ENCODE measurements at regions not wholly inside any gene's neighbourhood (a gene's known extent, or its start where the extent isn't known, plus 50 kb on each side); places are given as distances from the start of the nearest gene placed in this dataset.

- H3K27me3 ChIP-seq (replicated peaks in 1 of 2; ENCODE audit: control insufficient read depth in 2 of 2, extremely low read depth in 1 of 2, insufficient read depth in 2 of 2, low read length in 1 of 2) = no peaks in the 10 kb centered on the region
- H3K4me3 ChIP-seq (ENCODE audit: control insufficient read depth in 1 of 2, extremely low read depth in 1 of 2, low read length in 1 of 2) = no peak overlapping the region
- no peak for ATAC-seq (replicated peaks in 1 of 4)
- ChIA-PET CTCF (no interaction called here), POLR2A (no interaction called here)
- H3K4me3 Mint-ChIP-seq = no peak overlapping the region
- no peaks in the 10 kb centered on the region for H3K36me3 ChIP-seq (ENCODE audit: control insufficient read depth in 2 of 2, extremely low read depth in 1 of 2, insufficient read depth in 1 of 2, low read length in 1 of 2)
- H3K36me3 Mint-ChIP-seq = no peaks in the 10 kb centered on the region
- 17% methylated on average over 1 of the region's 2 CpGs for WGBS (ENCODE audit: insufficient coverage)
- no peak overlapping the region for H3K27ac ChIP-seq (ENCODE audit: low read length)
- H3K9me3 Mint-ChIP-seq = peaks cover 7 to 24% (median 14%) of the 10 kb centered on the region in 3 donors
- H3K4me1 ChIP-seq (ENCODE audit: control insufficient read depth in 1 of 2, extremely low read depth in 1 of 2, insufficient read depth in 2 of 2, low read length in 2 of 2) = no peaks in the 10 kb centered on the region
- H3K27ac Mint-ChIP-seq = no peak overlapping the region
- no peaks in the 10 kb centered on the region for H3K4me1 Mint-ChIP-seq
- no peak for DNase-seq
- no peaks in the 10 kb centered on the region for H3K27me3 Mint-ChIP-seq
- no peaks in the 10 kb centered on the region for H3K9me3 ChIP-seq
Measured at GRCh38 chr9:12618956-12619355, 74.2 kb upstream of the TYRP1 start.

DNA sequence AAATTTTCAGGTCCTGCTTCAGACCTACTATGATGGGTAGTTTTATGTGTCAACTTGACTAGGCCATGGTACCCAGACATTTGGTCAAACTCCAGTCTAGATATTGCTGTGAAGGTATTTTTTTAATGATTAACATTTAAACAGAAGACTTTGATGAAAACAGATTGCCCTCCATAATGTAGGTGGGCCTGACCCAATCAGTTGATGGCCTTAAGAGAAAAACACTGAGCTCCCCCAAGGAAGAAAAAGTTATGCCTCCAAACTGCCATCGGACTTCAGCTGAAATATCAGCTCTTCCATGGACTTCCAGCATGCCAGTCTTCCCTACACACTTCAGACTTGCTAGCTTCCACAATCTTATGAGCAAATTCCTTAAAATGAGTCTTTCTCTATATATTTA lies 67.3 kb upstream of the TYRP1 start:
- no peak for ATAC-seq (replicated peaks in 1 of 4)
- Histone ChIP-seq H3K27ac (ENCODE audit: low read length) (no peak overlapping the region), H3K27me3 (replicated peaks in 1 of 2; ENCODE audit: control insufficient read depth in 2 of 2, extremely low read depth in 1 of 2, insufficient read depth in 2 of 2, low read length in 1 of 2) (no peaks in the 10 kb centered on the region), H3K9me3 (no peaks in the 10 kb centered on the region), H3K4me3 (ENCODE audit: control insufficient read depth in 1 of 2, extremely low read depth in 1 of 2, low read length in 1 of 2) (no peak overlapping the region), H3K36me3 (ENCODE audit: control insufficient read depth in 2 of 2, extremely low read depth in 1 of 2, insufficient read depth in 1 of 2, low read length in 1 of 2) (no peaks in the 10 kb centered on the region), H3K4me1 (ENCODE audit: control insufficient read depth in 1 of 2, extremely low read depth in 1 of 2, insufficient read depth in 2 of 2, low read length in 2 of 2) (no peaks in the 10 kb centered on the region)
- WGBS (ENCODE audit: insufficient coverage) = no CpG with 5 or more reads among the region's 1 CpG
- Mint-ChIP-seq H3K27ac (no peak overlapping the region), H3K4me3 (no peak overlapping the region), H3K27me3 (no peaks in the 10 kb centered on the region), H3K9me3 (peaks cover 12 to 24% (median 14%) of the 10 kb centered on the region in 3 donors), H3K36me3 (no peaks in the 10 kb centered on the region), H3K4me1 (no peaks in the 10 kb centered on the region)
- DNase-seq = no peak
- ChIA-PET POLR2A (no interaction called here), CTCF (no interaction called here)

- Mint-ChIP-seq H3K27me3 (no peaks in the 10 kb centered on the region), H3K4me1 (no peaks in the 10 kb centered on the region), H3K36me3 (no peaks in the 10 kb centered on the region), H3K4me3 (no peak overlapping the region), H3K9me3 (peaks cover 12 to 28% (median 17%) of the 10 kb centered on the region in 3 donors), H3K27ac (no peak overlapping the region)
- ATAC-seq (replicated peaks in 1 of 4) (no peak), DNase-seq (no peak)
- no peaks in the 10 kb centered on the region for H3K9me3 ChIP-seq
- H3K27ac ChIP-seq (ENCODE audit: low read length) = no peak overlapping the region
- no peak overlapping the region for H3K4me3 ChIP-seq (ENCODE audit: control insufficient read depth in 1 of 2, extremely low read depth in 1 of 2, low read length in 1 of 2)
- ChIA-PET CTCF (no interaction called here), POLR2A (no interaction called here)
- H3K27me3 ChIP-seq (replicated peaks in 1 of 2; ENCODE audit: control insufficient read depth in 2 of 2, extremely low read depth in 1 of 2, insufficient read depth in 2 of 2, low read length in 1 of 2) = no peaks in the 10 kb centered on the region
- no peaks in the 10 kb centered on the region for H3K36me3 ChIP-seq (ENCODE audit: control insufficient read depth in 2 of 2, extremely low read depth in 1 of 2, insufficient read depth in 1 of 2, low read length in 1 of 2)
- H3K4me1 ChIP-seq (ENCODE audit: control insufficient read depth in 1 of 2, extremely low read depth in 1 of 2, insufficient read depth in 2 of 2, low read length in 2 of 2) = no peaks in the 10 kb centered on the region
- WGBS (ENCODE audit: insufficient coverage) = no CpG with 5 or more reads among the region's 1 CpG
Measured at GRCh38 chr9:12627096-12627495, 66.1 kb upstream of the TYRP1 start.

GRCh38 chr9:12628546-12628945 lies 64.6 kb upstream of the TYRP1 start:
- ATAC-seq (replicated peaks in 1 of 4) = no peak
- no peak overlapping the region for H3K4me3 ChIP-seq (ENCODE audit: control insufficient read depth in 1 of 2, extremely low read depth in 1 of 2, low read length in 1 of 2)
- H3K9me3 ChIP-seq = no peaks in the 10 kb centered on the region
- no peaks in the 10 kb centered on the region for H3K36me3 Mint-ChIP-seq
- H3K27ac ChIP-seq (ENCODE audit: low read length) = no peak overlapping the region
- no CpG with 5 or more reads among the region's 1 CpG for WGBS (ENCODE audit: insufficient coverage)
- H3K9me3 Mint-ChIP-seq = peaks cover 12 to 19% (median 19%) of the 10 kb centered on the region in 3 donors
- H3K4me1 Mint-ChIP-seq = no peaks in the 10 kb centered on the region
- H3K36me3 ChIP-seq (ENCODE audit: control insufficient read depth in 2 of 2, extremely low read depth in 1 of 2, insufficient read depth in 1 of 2, low read length in 1 of 2) = no peaks in the 10 kb centered on the region
- no peak overlapping the region for H3K27ac Mint-ChIP-seq
- DNase-seq = no peak
- H3K4me1 ChIP-seq (ENCODE audit: control insufficient read depth in 1 of 2, extremely low read depth in 1 of 2, insufficient read depth in 2 of 2, low read length in 2 of 2) = no peaks in the 10 kb centered on the region
- no peaks in the 10 kb centered on the region for H3K27me3 ChIP-seq (replicated peaks in 1 of 2; ENCODE audit: control insufficient read depth in 2 of 2, extremely low read depth in 1 of 2, insufficient read depth in 2 of 2, low read length in 1 of 2)
- H3K27me3 Mint-ChIP-seq = no peaks in the 10 kb centered on the region
- no peak overlapping the region for H3K4me3 Mint-ChIP-seq
- POLR2A ChIA-PET = no interaction called here
- CTCF ChIA-PET = no interaction called here

DNA sequence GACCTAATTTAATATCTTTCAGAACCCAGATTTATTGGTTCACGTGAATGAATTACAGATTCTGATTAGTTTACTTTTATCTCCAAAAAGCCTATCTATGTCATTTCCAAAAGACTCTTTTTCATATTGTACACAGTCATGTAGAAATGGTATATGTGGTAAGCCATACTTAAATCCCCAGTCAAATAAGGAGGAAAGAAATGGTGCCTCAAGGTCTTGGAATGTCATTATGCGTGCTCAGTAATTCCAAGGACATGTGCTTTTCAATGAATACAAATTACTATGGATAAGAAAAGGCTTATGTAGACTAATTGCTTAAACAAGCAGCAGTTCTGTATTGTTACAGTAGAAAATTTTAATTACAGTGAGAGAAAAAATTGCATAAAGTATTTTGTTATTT lies 64.1 kb upstream of the TYRP1 start:
- ChIA-PET CTCF (no interaction called here), POLR2A (no interaction called here)
- peaks cover 16 to 23% (median 19%) of the 10 kb centered on the region in 3 donors for H3K9me3 Mint-ChIP-seq
- H3K36me3 ChIP-seq (ENCODE audit: control insufficient read depth in 2 of 2, extremely low read depth in 1 of 2, insufficient read depth in 1 of 2, low read length in 1 of 2) = no peaks in the 10 kb centered on the region
- no peaks in the 10 kb centered on the region for H3K4me1 Mint-ChIP-seq
- no peaks in the 10 kb centered on the region for H3K4me1 ChIP-seq (ENCODE audit: control insufficient read depth in 1 of 2, extremely low read depth in 1 of 2, insufficient read depth in 2 of 2, low read length in 2 of 2)
- no peak overlapping the region for H3K27ac Mint-ChIP-seq
- H3K27me3 ChIP-seq (replicated peaks in 1 of 2; ENCODE audit: control insufficient read depth in 2 of 2, extremely low read depth in 1 of 2, insufficient read depth in 2 of 2, low read length in 1 of 2) = no peaks in the 10 kb centered on the region
- no peaks in the 10 kb centered on the region for H3K36me3 Mint-ChIP-seq
- no peak overlapping the region for H3K4me3 ChIP-seq (ENCODE audit: control insufficient read depth in 1 of 2, extremely low read depth in 1 of 2, low read length in 1 of 2)
- WGBS (ENCODE audit: insufficient coverage) = no CpG with 5 or more reads among the region's 2 CpGs
- no peaks in the 10 kb centered on the region for H3K9me3 ChIP-seq
- ATAC-seq (replicated peaks in 1 of 4) (no peak), DNase-seq (no peak)
- no peaks in the 10 kb centered on the region for H3K27me3 Mint-ChIP-seq
- H3K4me3 Mint-ChIP-seq = no peak overlapping the region
- no peak overlapping the region for H3K27ac ChIP-seq (ENCODE audit: low read length)

- Histone ChIP-seq H3K36me3 (ENCODE audit: control insufficient read depth in 2 of 2, extremely low read depth in 1 of 2, insufficient read depth in 1 of 2, low read length in 1 of 2) (no peaks in the 10 kb centered on the region), H3K4me1 (ENCODE audit: control insufficient read depth in 1 of 2, extremely low read depth in 1 of 2, insufficient read depth in 2 of 2, low read length in 2 of 2) (no peaks in the 10 kb centered on the region), H3K27me3 (replicated peaks in 1 of 2; ENCODE audit: control insufficient read depth in 2 of 2, extremely low read depth in 1 of 2, insufficient read depth in 2 of 2, low read length in 1 of 2) (no peaks in the 10 kb centered on the region), H3K9me3 (no peaks in the 10 kb centered on the region), H3K4me3 (ENCODE audit: control insufficient read depth in 1 of 2, extremely low read depth in 1 of 2, low read length in 1 of 2) (no peak overlapping the region), H3K27ac (ENCODE audit: low read length) (no peak overlapping the region)
- ATAC-seq (replicated peaks in 1 of 4) (no peak), DNase-seq (no peak)
- Mint-ChIP-seq H3K4me3 (no peak overlapping the region), H3K9me3 (peaks cover 17 to 26% (median 18%) of the 10 kb centered on the region in 3 donors), H3K27me3 (no peaks in the 10 kb centered on the region), H3K36me3 (no peaks in the 10 kb centered on the region), H3K27ac (no peak overlapping the region), H3K4me1 (no peaks in the 10 kb centered on the region)
- ChIA-PET POLR2A (interaction anchor here in 1 of 2 donors (0.6 kb wide), 1 partner anchor 38 kb away, joined by 5 read pairs; no protein-coding TSS in a partner anchor), CTCF (interaction anchor here in 1 of 2 donors (0.6 kb wide), 1 partner anchor 1097 kb away, joined by 5 read pairs; no protein-coding TSS in a partner anchor)
- no CpG with 5 or more reads among the region's 5 CpGs for WGBS (ENCODE audit: insufficient coverage)
Measured at GRCh38 chr9:12631866-12632265, 61.3 kb upstream of the TYRP1 start.

Data from T-cell (primary cell).